Kidney capillary endothelial cell (primary cell): ENCODE measurements at regions not wholly inside any gene's neighbourhood (a gene's known extent, or its start where the extent isn't known, plus 50 kb on each side); places are given as distances from the start of the nearest gene placed in this dataset.
A peak's percentile ranks its signal among the peaks of the same experiment; 100 is the strongest.

Experiments
- DNase-seq: peaks from one replicate; pipeline ENCODE4 v3.0.0-alpha.2; 2018; ENCODE audit warnings: low spot score

DNA sequence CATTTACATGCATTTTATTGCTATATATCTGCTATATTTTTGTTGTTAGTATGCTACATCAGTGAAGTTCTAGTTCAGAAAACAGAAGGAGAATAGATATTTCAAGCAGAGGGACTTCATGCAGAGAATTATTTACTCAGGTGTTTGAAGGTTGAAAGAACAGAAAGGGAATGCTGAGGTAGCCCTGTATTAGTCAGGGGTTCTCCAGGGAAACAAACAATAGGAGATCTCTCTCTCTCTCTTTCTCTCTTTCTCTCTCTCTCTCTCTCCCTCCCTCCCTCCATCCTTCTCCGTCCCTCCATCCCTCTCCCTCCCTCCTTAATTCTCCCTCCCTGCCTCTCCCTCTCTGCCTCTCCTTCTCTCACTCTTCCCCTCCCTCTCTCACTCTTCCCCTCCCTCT is 114.3 kb upstream of the TDRD3 start:
- no peak for DNase-seq

DNA sequence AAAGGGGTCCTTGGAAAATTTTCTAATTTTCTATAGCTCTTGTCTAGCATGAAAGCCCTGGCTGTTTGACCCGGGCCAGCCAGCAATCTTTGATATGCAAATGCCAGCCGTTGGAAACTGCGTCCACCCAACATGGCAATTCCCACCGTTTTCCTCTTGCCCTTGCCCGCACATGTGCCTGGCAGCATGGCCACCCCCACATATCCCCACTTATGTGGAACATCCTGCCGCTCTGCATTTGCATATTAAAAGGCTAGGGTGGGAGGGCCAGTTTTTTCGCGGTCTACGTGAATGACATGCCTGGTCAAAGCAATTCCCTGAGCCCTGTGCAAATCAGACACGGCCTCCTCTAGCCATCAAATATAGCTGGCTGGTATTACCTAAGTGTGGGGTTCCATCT is 110.3 kb upstream of the TDRD3 start:
- DNase-seq = no peak

DNA sequence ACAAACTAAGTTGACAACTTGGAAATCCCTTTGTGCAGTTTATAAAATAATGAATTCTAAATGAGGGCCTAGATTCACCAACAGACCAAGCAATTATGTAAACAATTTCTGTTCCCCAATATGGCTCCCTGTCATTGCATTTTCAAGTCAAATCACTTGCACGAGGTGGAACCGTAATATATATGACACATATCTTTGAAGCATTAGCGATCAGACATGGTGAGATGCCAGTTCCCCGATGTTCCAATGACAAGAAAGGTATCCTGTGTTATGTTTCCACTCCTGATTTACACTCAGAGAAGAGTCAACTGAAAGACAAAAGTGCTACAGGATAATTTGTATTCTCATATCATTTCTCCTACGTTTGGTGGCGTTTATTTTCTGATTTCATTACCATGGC is 108.5 kb upstream of the TDRD3 start:
- no peak for DNase-seq

DNA sequence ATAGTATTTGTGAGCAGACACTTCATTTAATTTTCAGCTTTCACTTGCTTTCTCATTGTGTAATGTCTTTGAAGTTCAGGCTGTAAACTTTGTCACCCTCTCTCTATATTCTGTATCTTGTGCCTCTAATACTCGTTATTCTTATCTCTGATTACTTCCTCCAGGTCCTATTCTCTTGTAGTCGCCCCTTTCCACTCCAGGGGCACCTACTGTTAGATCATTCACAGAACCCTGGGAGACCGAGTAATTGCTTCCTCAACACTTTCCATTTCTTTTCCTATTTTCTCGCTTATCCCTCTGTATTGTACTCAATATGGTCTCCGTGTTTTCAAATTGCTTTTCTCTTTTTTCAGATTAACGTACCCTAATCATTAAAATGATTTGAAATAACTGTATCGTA is 93.9 kb upstream of the TDRD3 start:
- DNase-seq = no peak

DNA sequence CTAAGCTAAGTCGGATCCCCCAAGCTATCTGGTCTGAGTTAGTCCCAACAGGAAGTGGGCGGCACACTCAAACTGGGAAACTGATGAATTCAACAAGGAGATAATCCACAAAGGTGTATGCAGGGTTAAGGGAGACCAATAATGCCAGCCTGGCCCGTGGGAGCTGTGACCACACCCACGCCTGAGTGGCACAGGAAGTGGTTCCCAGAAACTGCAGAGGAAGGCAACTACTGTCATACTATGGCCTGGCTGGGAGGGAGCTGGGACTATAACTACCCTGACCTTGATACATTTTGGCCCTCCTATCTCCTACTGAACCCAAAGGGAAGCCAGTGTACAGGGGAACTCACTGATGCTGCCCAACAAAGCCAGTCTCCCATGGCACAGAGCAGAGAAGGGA is 85.5 kb upstream of the TDRD3 start:
- DNase-seq = no peak

DNA sequence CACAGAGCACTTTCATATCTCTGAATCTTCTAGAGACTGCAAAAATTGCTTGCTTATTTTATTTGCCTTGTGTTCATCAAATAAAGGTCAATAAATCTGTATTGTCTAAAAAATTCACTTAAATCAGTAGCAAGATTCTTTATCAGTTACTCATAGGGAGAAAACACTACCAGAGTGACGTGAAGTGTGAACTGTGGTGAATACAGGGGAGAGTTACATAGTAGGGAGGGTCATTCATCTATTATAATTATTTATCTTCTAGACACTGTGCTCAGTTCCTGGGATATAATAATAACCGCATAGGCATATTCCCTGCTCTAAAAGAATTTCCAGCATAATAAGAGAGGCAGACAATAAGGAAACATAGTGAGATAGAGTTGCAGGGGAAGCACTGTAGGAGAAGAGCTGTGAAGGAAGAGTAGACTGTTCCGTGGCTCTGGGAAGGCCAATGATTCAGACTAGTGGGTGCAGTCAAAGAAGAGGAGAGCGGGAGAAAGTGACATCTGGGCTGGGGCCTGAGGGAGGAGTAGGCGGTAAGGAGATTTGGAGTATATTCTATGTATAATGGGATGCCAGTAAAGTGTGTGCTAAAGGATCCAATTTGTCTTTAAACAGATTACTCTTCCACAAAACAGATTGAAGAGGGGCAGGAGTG is 84.0 kb upstream of the TDRD3 start:
- no peak for DNase-seq

DNA sequence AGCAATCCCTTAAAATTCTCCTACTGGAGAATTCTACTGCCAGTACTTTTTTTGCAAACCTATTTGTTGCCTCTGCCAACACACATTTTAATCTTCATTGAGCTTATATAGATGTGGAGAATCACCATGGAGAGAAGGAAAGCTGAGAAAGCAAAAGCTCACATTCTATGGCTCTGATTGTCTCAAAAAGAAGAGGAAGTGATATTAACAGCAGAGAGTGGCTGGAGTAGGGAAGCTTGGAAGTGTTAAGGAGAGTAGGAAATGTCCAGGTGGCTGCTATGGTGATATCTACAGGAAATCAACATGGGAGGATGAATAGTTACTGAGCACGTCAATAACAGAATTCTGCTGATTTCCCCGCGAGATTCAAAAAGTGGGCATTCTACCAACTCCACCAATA is 78.8 kb upstream of the TDRD3 start:
- DNase-seq = no peak

DNA sequence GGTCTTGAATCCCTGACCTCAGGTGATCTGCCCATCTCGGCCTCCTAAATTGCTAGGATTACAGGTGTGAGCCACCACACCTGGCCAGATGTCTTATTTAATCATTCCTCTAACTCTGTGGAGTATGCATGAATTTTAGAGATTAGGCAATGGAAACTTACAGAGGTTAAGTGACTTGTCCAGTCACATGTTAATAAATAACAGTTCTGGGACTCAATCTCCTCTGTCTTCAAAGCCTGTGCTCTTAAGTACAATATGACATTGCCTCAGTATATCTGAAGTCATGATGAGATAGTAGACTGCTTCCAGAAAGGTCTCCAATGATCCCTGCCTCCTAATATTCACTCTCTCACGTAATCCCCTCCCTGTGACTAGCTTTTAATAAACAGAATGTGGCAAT is 72.9 kb upstream of the TDRD3 start:
- no peak for DNase-seq

DNA sequence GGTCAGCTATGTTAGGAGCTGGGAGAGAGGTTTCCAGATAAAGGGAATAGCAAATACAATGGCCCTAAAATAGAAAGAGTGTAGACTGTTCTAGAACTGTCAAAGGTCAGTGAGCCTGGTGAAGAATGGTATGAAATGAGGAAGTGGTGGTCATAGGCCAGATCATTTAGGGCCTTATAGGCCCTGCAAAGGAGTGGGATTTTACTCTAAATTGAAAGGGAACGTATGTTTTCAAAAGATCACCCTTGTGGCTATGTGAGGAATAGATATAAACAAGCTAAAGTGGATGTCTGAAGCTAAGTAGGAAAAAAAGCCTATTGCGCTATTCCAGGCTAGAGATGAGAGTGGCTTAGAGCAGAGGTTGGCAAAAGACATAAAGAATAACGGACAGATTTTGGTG is 70.7 kb upstream of the TDRD3 start:
- DNase-seq = no peak

DNA sequence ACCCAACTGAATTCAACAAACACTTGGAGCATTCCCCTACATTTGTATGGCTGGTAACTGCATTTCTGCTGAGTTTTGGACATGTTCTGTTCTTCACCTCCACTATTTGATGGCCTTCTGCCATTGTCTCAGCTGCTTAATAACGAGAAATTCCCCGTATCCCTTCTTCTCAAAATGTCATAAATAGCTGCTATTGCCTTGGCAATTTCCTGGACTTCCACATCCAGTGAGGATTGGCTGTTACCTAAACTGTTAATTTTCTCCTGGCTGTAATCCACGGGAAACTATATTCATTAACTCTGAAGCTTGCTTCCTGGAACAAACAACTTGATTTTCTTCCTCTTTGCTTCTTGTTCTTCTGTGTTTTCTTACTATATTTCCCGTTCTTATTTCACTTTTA is 69.5 kb upstream of the TDRD3 start:
- no peak for DNase-seq

DNA sequence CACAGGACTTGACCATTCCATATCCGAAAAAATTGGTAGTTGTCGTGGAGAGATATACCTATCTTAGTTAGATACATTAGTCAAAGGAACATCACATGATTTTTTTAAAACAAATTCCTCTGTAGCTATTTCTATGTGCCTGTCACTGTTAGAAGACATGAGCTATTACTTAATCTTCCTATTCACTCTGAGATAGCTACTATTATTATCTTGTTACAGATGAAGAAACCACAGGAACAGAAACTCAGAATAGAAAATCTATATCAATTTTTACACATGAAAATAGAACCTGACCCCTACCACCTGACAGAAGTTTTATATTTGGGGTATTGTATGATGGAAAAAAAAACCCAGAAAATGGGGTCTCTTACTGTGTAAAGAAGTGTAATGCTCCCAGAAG is 68.9 kb upstream of the TDRD3 start:
- no peak for DNase-seq

DNA sequence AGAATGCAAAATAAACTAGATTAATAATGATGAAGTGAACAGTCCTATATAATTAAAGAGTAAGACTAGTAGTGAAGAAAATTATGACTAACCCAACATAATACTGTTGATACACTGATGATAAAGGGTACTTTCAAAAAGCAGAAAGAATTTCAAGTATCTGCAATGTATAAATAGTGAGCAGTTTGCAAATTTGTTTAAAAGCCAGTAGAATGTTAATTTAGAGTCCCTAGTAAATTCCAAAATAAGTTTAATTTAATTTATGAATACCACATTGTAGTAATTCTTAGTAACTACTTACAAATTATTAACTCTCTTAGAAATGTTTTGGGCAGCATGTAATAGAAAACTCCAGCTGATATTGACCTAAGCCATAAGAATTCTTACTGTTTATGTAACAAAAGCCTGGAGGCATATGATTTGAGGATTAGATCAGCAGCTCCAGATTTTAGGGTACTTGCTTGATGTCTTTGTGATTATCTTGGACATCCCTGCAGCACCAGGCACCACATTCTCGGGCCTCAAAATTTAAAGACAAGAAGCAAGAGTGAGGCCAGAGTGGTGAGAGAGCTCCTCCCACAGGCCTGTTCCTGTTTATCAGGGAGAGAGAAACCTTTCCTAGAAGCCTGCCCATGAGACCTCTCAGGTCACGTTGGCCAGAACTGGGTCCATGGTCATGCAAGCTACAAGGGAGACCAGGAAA is 67.6 kb upstream of the TDRD3 start:
- no peak for DNase-seq

DNA sequence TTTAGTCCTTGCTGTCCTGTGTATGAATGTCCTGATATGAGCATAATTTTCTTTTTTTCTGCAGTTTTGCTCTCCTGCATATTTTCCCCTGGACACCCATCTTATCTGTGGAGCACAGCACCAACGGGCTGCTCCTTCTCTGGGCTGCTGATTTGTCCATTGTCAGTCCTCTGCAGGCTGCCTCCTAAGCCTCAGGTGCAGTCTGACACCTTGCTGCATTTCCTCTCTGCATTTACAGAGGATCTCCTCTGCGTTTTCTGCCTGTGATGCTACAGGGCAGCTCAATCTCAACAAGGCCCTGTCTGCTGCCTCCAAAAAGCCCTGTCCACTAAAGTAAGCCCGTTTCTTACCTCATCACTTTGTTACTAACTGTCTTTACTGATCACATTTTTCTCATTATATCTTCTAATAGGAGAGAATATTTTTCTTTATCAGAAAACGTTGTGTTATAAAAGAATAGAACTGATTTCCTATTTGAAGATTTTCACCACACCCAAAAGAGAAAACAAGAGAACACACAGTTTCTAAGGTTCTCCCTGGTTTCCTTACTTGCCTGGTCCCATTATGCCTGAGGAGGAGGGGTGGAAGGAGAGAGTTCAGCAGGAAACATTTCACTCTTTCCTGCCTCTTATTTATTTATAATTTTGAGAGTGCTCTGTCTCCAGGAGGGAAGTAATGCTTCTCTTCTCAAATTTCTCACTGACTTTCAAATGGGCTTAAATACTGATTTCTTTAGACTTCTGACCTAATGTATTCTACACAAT is 65.6 kb upstream of the TDRD3 start:
- DNase-seq = no peak

DNA sequence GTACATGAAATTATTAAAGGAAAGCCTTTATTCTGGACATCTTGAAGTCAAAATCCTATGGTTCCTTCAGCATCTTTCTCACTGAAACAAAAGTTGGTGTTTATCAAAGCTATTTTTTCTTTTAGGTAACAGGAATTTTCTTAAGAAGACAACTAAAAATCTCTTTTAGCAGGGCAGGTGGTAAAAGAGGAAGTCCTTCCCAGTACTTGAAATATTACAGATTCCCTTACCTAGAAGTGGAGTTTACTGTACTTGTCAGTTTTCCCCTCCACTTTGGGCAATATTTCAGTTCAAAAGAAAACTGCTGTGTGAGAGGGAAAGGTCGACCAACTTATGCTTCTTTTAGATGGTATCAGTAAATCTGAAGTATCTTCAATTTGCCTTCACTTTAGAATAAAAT is 64.3 kb upstream of the TDRD3 start:
- no peak for DNase-seq

DNA sequence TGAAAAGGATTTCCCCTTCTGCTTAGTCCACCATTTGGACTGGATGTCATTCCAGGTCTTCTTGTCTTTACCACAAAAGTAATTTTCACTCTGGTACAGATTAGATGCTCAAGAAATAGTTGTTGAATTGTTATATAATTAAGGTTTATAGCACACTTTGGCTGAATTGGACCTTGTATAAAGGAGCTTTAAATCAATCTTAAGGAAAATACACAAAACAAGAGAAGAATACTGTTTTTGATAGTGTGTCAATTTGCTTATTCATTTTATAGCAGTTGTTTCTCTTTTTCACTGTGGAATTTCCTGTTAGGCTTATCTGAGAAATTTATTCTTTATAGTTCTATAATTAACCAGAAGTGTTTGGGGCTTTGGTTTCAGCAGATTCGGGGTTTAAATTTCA is 62.7 kb upstream of the TDRD3 start:
- no peak for DNase-seq

DNA sequence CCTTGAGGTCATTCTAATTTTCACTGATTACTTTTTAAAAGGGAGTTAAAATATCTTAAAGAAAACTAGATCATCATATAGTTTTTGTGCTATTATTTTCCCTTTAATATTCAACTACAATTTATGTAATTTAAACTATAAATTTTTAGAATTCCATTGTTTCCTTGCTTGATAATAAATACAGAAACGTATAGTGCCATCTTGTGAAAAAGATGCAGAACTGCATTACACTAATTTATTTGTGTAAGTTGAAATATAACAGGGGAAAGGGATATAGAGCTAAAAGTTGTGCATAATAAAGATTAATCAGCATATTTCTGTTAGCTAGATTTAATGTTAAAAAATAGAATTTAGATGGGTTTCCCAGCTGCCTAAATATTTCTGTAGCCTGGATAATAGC is 61.5 kb upstream of the TDRD3 start:
- DNase-seq = peak; percentile 38

DNA sequence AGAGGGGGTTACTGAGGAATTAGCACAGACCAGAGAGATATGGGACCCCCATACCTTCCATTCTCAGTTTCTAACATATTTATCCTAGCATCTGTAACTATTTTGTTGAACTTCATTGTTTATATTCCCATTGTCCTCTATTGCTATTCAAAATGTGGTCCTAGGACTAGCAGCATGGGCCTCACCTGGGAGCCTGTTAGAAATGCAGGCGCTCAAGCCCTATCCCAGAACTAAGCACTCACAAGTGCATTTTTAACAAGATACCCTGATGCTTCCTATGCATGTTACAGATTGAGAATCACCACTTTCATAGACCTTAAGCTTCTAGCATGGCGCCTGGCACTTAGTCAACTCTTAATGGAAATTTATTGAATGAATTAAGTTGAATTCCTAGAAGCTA is 58.3 kb upstream of the TDRD3 start:
- no peak for DNase-seq

DNA sequence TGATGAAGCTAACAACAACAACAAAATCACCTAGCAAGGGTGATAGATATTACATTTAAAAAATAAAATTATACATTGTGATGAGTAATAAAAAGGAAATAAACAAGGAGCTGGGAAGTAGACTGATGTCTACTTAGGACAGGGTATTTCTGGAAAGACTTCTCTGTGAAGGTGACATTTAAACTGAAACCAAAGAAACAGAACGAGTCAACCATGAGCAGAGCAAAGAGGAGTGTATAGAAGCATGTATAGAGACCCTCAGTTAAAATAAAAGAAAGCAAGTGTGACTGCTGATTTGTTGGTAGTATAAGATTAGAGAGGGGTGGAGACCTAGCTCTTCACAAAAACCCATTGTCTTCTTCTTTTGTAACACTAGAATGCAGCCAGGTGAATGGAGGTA is 53.0 kb upstream of the TDRD3 start:
- DNase-seq = no peak

DNA sequence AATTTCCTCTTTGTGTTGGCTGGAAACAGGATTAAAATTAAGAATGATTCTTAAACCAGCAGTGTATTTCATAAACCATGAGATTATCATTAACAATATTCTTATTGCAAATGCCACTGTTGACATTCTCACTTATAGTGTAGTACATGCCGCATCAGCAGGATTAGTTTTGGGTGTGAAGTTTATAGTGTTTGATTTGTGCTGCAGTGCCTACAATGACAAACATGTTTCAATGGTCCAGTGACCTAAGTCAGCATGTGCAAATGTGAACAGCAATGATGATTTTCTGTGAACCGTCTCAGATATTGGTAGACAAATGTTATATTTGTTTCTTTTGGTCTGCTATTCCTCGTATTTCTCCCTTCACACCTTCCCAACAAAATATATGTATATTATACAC is 49.8 kb upstream of the TDRD3 start:
- no peak for DNase-seq
